Adipocyte (in vitro differentiated cells): ENCODE measurements at regions not wholly inside any gene's neighbourhood (a gene's known extent, or its start where the extent isn't known, plus 50 kb on each side); places are given as distances from the start of the nearest gene placed in this dataset.
"Not testable (repeated sequence)": the region's sequence is repeated elsewhere in the genome, so short reads cannot be mapped to it uniquely, and the experiment has no call there.

Experiments used
- DNase-seq: peaks from one replicate; pipeline ENCODE4 v3.0.0-alpha.2; 2015; ENCODE audit warnings: low read depth
- H3K27me3 ChIP-seq: replicated peaks from 2 replicates; pipeline ENCODE4 v1.7.0; 2013; ENCODE audit warnings: mild to moderate bottlenecking, low read length, moderate library complexity; ENCODE audit not compliant: control insufficient read depth, insufficient read depth
- H3K36me3 ChIP-seq: 2 replicates; pipeline ENCODE4 v1.7.0; 2013; ENCODE audit warnings: low read length, mild to moderate bottlenecking, moderate library complexity; ENCODE audit not compliant: control insufficient read depth, insufficient read depth, severe bottlenecking
- H3K4me1 ChIP-seq: 2 replicates; pipeline ENCODE4 v1.7.0; 2013; ENCODE audit warnings: mild to moderate bottlenecking, low read length, moderate library complexity; ENCODE audit not compliant: control insufficient read depth, insufficient read depth
- H3K4me3 ChIP-seq: 2 replicates; pipeline ENCODE4 v1.7.0; 2013; ENCODE audit warnings: mild to moderate bottlenecking, low read length, moderate library complexity
- H3K9ac ChIP-seq: 2 replicates; pipeline ENCODE4 v1.7.0; 2013; ENCODE audit warnings: mild to moderate bottlenecking, low read length, moderate library complexity
- H3K9me3 ChIP-seq: 2 replicates; pipeline ENCODE4 v1.7.0; 2013; ENCODE audit warnings: mild to moderate bottlenecking, low read length, moderate library complexity; ENCODE audit not compliant: control insufficient read depth

DNA sequence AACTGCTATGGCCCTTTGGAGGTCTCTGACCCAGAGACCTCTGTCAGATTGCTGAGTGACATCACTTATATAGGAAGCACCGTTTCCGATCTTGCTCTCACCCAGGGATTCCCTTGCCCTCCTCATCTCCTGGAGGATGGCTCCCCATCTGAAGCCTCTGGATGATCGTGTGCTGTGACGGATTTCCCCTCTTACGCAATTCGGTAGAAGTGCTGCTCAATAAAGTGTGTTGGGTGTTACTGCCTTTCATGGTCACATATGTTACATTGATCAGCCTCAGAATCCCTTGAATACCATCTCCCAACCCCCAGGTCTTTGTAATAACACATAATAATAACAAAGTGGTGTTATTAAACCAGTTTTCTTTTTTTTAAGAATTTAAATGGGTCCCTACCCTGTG lies 107.3 kb upstream of the CLEC14A start:
- Histone ChIP-seq H3K9me3 (no peaks in the 10 kb centered on the region), H3K36me3 (no peaks in the 10 kb centered on the region), H3K4me3 (no peak overlapping the region), H3K9ac (no peak overlapping the region), H3K4me1 (no peaks in the 10 kb centered on the region), H3K27me3 (no peaks in the 10 kb centered on the region)
- DNase-seq: no peak

DNA sequence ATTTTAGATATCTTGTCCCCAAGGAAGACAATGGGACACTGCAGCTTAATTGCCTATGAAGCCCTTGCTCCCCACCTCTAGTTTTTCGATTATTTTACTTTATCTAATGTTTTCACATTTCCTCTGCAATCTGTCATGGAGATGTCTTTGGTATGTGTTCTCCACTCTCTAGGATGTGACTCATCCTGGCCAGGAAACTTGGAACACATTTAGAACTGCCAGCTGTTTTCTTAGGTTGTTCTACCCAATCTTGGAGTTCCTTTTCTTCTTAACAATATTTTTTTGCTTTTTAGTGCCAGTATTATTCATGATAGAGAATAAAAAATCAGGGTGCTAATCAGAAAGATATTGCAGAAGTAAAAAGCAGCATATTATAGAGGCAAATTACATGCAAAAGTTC lies 101.7 kb upstream of the CLEC14A start:
- no peaks in the 10 kb centered on the region for H3K9me3 ChIP-seq
- H3K4me3 ChIP-seq: no peak overlapping the region
- DNase-seq: peak; percentile 80
- no peaks in the 10 kb centered on the region for H3K36me3 ChIP-seq
- H3K27me3 ChIP-seq: no peaks in the 10 kb centered on the region
- H3K9ac ChIP-seq: no peak overlapping the region
- no peaks in the 10 kb centered on the region for H3K4me1 ChIP-seq

DNA sequence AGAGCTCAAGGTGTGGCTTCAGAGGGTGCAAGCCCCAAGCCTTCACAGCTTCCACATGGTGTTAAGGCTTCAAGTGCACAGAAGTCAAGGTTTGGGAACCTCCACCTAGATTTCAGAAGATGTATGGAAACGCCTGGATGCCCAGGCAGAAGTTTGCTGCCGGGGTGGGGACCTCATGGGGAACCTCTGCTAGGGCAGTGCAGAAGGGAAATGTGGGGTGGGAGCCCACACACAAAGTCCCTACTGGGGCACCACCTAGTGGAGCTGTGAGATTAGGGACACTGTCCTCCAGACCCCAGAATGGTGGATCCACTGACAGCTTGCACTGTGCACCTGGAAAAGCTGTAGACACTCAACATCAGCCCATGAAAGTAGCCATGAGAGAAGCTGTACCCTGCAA lies 99.6 kb upstream of the CLEC14A start:
- not testable (repeated sequence) for H3K9ac ChIP-seq, H3K36me3 ChIP-seq, H3K9me3 ChIP-seq, H3K27me3 ChIP-seq, H3K4me1 ChIP-seq, H3K4me3 ChIP-seq, DNase-seq

DNA sequence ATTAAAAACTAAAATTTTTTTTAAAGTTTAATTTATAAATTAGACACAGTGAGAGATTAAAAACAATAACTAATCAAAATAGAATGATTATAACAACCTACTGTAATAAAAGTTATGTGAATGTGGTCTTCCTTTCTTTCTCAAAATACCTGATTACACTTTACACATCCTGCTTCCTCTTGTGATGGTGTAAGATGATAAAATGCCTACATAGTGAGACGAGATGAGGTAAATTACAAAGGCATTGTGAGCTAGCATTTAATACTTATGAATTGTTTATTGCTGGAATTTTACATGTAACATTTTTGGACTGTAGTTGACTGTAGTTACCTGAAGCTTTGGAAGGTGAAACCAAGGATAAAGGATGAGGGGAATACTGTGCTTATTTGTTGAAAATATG lies 94.2 kb upstream of the CLEC14A start:
- no peak for DNase-seq
- no peak overlapping the region for H3K9ac ChIP-seq
- H3K36me3 ChIP-seq: no peaks in the 10 kb centered on the region
- H3K27me3 ChIP-seq: no peaks in the 10 kb centered on the region
- H3K4me1 ChIP-seq: no peaks in the 10 kb centered on the region
- H3K9me3 ChIP-seq: peaks cover 3% of the 10 kb centered on the region
- no peak overlapping the region for H3K4me3 ChIP-seq

DNA sequence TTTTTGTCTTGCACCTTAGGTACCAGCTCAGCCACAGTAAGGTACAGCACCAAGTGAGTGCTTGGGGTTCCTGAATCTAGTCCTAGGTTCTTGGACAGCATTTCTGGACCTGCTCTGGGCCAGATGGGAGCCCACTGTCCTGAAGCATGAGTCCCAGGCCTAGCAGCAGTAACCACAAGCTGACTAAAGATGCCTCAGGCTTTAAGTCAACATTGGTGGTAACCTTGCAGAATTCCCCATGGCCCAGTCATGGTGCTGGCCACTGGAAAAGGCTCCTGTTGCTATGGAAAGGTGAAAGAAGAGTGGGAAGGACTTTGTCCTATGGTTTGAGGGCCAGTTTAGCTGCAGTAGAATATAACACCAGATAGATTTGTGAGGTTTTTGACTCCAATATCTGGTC lies 86.9 kb upstream of the CLEC14A start:
- peak; percentile 43 for DNase-seq
- Histone ChIP-seq H3K27me3 (no peaks in the 10 kb centered on the region), H3K9me3 (peaks cover 3% of the 10 kb centered on the region), H3K4me3 (no peak overlapping the region), H3K36me3 (no peaks in the 10 kb centered on the region), H3K4me1 (peaks cover 10% of the 10 kb centered on the region), H3K9ac (no peak overlapping the region)

DNA sequence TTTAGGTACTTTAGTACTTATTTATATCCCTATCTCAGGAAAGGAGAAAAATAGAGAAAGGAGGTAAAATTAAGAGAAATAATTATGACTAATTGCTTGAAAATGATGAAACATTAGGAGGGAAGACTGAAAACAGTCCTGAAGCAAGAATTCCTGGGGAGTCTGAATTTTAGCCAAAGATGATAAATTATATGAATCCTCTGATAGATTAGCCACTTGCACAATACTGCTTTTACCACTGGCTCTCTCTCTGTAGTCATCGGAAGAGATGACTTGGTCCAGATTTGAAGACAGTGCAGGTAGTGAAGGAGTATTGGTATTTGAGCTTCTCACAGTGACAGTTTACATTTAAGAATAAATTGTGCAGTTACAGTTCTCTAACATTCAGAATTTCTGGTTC lies 83.8 kb upstream of the CLEC14A start:
- Histone ChIP-seq H3K36me3 (no peaks in the 10 kb centered on the region), H3K27me3 (no peaks in the 10 kb centered on the region), H3K4me1 (peaks cover 10% of the 10 kb centered on the region), H3K9me3 (no peaks in the 10 kb centered on the region), H3K9ac (no peak overlapping the region), H3K4me3 (no peak overlapping the region)
- DNase-seq: peak; percentile 49

DNA sequence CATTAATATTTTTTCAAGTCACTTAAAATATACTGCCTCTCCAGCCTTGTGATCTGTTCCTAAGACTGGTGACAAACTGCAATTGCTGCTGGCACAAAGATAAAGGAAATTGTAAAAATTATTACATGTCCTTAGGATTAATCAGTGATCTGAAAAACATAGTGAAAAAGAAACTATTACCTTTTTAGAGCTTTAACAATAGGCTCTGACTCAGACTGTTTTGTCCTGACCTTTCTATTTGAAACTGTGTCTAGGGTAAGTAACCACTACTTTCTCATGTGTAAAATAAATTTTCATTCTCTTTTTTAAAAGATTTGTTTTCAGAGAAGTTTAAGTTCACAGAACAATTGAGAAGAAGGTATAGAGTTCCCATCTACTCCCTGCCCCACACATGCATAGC lies 80.4 kb upstream of the CLEC14A start:
- Histone ChIP-seq H3K4me1 (peaks cover 10% of the 10 kb centered on the region), H3K27me3 (no peaks in the 10 kb centered on the region)

DNA sequence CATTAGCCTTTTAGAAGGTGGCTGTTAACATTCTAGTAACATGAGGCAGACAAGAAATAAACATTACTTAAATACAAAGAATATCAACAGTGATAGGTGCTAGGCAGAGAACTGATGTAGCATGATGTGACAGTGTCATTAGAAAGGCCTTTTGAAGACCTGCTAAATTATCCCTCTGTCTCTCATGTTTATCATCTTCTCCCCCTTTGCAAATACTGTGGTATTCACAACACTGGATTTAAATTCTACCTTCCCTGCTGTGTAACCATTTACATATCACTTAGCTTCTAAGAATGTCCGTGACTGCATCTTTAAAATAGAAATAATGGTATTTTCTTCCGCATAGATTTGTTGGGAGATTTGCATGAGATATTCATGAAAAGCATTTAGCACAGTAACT lies 74.4 kb upstream of the CLEC14A start:
- no peaks in the 10 kb centered on the region for H3K9me3 ChIP-seq
- H3K36me3 ChIP-seq: no peaks in the 10 kb centered on the region
- no peak overlapping the region for H3K9ac ChIP-seq
- no peak for DNase-seq
- H3K4me3 ChIP-seq: no peak overlapping the region
- H3K4me1 ChIP-seq: no peaks in the 10 kb centered on the region
- no peaks in the 10 kb centered on the region for H3K27me3 ChIP-seq

More for the DNA sequence above, 80.4 kb upstream of the CLEC14A start:
- H3K9me3 ChIP-seq: no peaks in the 10 kb centered on the region
- no peaks in the 10 kb centered on the region for H3K36me3 ChIP-seq
- H3K9ac ChIP-seq: no peak overlapping the region
- H3K4me3 ChIP-seq: no peak overlapping the region
- no peak for DNase-seq

DNA sequence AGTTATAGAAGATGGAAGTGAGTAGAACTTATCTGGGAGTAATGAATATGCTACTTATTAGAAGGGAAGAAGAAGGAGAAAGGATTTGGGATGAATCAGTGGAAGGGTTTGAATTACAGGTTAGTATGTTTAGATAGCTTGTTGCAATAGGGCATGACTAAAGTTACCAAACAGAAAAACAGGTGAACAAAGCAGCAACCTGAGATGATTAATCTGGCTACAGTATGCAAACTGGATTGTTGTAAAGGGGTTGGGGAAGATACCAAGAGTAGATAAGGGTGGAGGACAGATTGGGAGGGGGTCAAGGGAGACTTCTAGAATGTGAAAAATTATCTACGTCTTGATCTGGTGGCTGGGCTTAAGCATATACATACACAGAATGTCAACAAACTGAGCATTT lies 73.4 kb upstream of the CLEC14A start:
- Histone ChIP-seq H3K27me3 (no peaks in the 10 kb centered on the region), H3K36me3 (no peaks in the 10 kb centered on the region), H3K9me3 (no peaks in the 10 kb centered on the region), H3K9ac (no peak overlapping the region), H3K4me3 (no peak overlapping the region), H3K4me1 (no peaks in the 10 kb centered on the region)
- no peak for DNase-seq

DNA sequence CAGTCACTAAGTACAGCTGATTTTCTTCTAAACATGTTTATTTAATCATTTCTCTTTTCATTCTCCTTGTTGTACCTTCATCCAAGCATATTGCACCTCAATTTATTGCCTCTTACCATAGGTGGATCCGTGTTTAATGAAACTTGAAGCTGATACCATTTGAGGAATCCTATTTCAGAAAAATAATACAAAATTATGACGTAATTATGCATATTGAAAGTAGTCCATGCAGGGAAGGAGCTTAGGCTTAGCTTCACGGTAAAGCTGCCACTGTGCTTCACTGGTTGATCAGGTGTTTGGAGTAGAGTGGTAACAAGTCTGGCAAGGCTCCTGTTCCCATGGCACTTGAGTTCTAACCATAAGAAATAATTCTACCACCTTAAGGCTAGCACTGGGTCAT lies 61.0 kb upstream of the CLEC14A start:
- H3K36me3 ChIP-seq: no peaks in the 10 kb centered on the region
- no peaks in the 10 kb centered on the region for H3K4me1 ChIP-seq
- no peak overlapping the region for H3K4me3 ChIP-seq
- no peak overlapping the region for H3K9ac ChIP-seq
- H3K9me3 ChIP-seq: no peaks in the 10 kb centered on the region
- no peaks in the 10 kb centered on the region for H3K27me3 ChIP-seq
- no peak for DNase-seq

DNA sequence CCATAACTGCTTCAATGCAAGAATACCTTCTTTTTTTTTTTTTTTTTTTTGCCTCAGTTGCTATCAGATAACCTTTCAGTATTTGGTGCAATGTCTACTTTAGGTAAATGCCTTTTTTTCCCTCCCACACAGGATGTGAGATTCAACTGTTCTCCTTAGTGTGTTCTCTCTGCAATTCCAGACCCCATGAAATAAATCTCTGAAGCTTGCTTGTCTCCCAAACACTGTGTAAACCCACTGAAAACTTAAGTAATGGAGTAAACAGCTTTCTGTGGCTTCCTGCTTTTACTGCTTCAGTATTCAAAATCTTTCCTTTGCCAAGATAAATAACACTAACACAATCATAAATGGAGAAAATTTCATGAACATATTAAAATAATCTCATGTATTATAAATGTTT lies 55.8 kb upstream of the CLEC14A start:
- Histone ChIP-seq H3K4me1 (no peaks in the 10 kb centered on the region), H3K9me3 (no peaks in the 10 kb centered on the region), H3K36me3 (no peaks in the 10 kb centered on the region), H3K27me3 (no peaks in the 10 kb centered on the region), H3K9ac (no peak overlapping the region), H3K4me3 (no peak overlapping the region)
- no peak for DNase-seq

DNA sequence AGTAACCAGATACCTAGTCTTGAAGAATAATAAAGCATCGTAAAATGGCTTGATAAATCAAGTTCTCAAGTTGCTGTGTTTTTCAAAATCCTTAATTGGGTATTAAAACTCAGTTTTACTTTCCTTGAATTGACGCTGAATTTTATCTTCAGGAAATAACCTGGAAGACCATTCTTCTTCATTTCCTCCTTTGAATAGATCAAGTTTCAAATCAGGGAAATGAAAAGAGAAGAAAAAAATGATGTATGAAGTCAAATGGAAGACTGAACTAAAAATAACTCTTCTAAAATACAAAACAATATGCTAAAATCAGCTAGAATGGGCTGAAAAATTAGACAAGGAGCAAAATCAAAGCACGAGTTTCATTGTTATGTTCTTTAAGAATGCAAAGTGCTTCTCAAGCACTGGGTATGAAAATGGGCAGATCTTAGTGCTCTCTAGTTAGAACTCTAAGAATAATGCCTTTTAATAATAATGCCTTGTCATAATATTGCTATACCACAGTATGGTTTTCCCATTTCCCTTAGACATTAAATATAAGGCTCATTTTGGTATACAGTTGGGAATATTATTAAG lies 54.6 kb upstream of the CLEC14A start:
- Histone ChIP-seq H3K4me1 (no peaks in the 10 kb centered on the region), H3K27me3 (no peaks in the 10 kb centered on the region), H3K4me3 (no peak overlapping the region), H3K36me3 (no peaks in the 10 kb centered on the region), H3K9ac (no peak overlapping the region), H3K9me3 (peaks cover 3% of the 10 kb centered on the region)
- DNase-seq: no peak
